K562 (cell line): ENCODE measurements at regions not wholly inside any gene's neighbourhood (a gene's known extent, or its start where the extent isn't known, plus 50 kb on each side); places are given as distances from the start of the nearest gene placed in this dataset.

ENCODE experiments used
- ATAC-seq: fragments of 200-7000 bp; cut with Tn5 transposase; 3 replicates; pipeline ENCODE4 v1.9.1; 2020; ENCODE audit warnings: moderate library complexity
- BruUV-seq: library from RNA; stranded (reverse); fragments of 400-500 nt; replicated peaks from 2 replicates; lab custom pipeline; 2021; lab: Mats Ljungman, UMichigan
- CTCF ChIA-PET: fragments of 300-600 bp; formaldehyde crosslinking; extraction: SDS; loops from one replicate; lab custom pipeline; 2021; ENCODE audit warnings: low intra/inter-chr PET ratio; lab: Yijun Ruan, JAX
- POLR2A ChIA-PET: fragments of 300-600, 350-650 bp; sonication (Branson Sonifier 250); formaldehyde crosslinking; extraction: SDS; loops from one replicate; lab custom pipeline; 2021; ENCODE audit warnings: antibody characterized with exemption, inconsistent platforms; lab: Yijun Ruan, JAX
- DNase-seq, 4 experiments: peaks; one replicate each; pipeline versions ENCODE4 v3.0.0 to v3.0.0-alpha.2; 2011 to 2018; ENCODE audit warnings: low spot score in 3 of 4, mixed read lengths in 3 of 4; ENCODE audit errors: extremely low read depth in 1 of 4
- FAIRE-seq: peaks from 2 replicates; lab custom pipeline; 2011; peaks lifted over from hg19 to GRCh38; lab: Jason Lieb, UNC
- H2AFZ ChIP-seq: 2 replicates; pipeline ENCODE4 v1.6.0; 2011; ENCODE audit warnings: low read depth, low read length, control low read depth, inconsistent platforms
- H3K27ac ChIP-seq: fragments of 200-600 bp; 3 replicates; pipeline ENCODE4 v1.8.0; 2011; ENCODE audit warnings: low read depth, mild to moderate bottlenecking, control low read depth, inconsistent platforms, low read length, moderate library complexity, mixed read lengths; ENCODE audit errors: extremely low read depth
- H3K27me3 ChIP-seq, 2 experiments: fragments of 300-600 bp in 1 of 2; 2 replicates in 1 of 2; 3 replicates in 1 of 2; pipeline versions ENCODE4 v1.6.0 to v1.8.0; 2011; ENCODE audit warnings: inconsistent platforms in 2 of 2, low read length in 2 of 2, mild to moderate bottlenecking in 1 of 2, mixed read lengths in 1 of 2, moderate library complexity in 1 of 2; ENCODE audit not compliant: control insufficient read depth in 2 of 2, insufficient read depth in 2 of 2
- H3K36me3 ChIP-seq: fragments of 300-600 bp; 3 replicates; pipeline ENCODE4 v1.8.0; 2011; ENCODE audit warnings: mild to moderate bottlenecking, low read length, inconsistent platforms; ENCODE audit not compliant: control insufficient read depth, insufficient read depth
- H3K4me1 ChIP-seq, 2 experiments: fragments of 200-600 bp in 1 of 2; replicated peaks in 1 of 2; 2 replicates in 1 of 2; 3 replicates in 1 of 2; pipeline versions ENCODE4 v1.5.1 to v1.8.0; 2011; ENCODE audit warnings: inconsistent platforms in 2 of 2, low read length in 2 of 2, mild to moderate bottlenecking in 1 of 2, mixed read lengths in 1 of 2, moderate library complexity in 1 of 2; ENCODE audit not compliant: control insufficient read depth in 2 of 2, insufficient read depth in 2 of 2
- H3K4me2 ChIP-seq: 2 replicates; pipeline ENCODE4 v1.6.1; 2011; ENCODE audit warnings: low read length, control low read depth, inconsistent platforms, mixed read lengths; ENCODE audit not compliant: insufficient read depth
- H3K4me3 ChIP-seq: fragments of 200-600 bp; sonication (generic), shearing (Covaris generic); 2 replicates; pipeline ENCODE4 v1.5.1; 2016; ENCODE audit warnings: control low read depth, inconsistent platforms
- H3K79me2 ChIP-seq: fragments of 200-600 bp; 3 replicates; pipeline ENCODE4 v1.8.0; 2011; ENCODE audit warnings: low read length, inconsistent platforms; ENCODE audit not compliant: control insufficient read depth, insufficient read depth
- H3K9ac ChIP-seq, 2 experiments: 2 replicates each; pipeline versions ENCODE4 v1.6.0 to v1.6.1; 2011; ENCODE audit warnings: low read depth in 2 of 2, low read length in 2 of 2, control low read depth in 1 of 2, inconsistent platforms in 1 of 2, mild to moderate bottlenecking in 1 of 2, mixed read lengths in 1 of 2; ENCODE audit not compliant: insufficient read depth in 1 of 2
- H3K9me1 ChIP-seq: one replicate; pipeline ENCODE4 v1.6.0; 2011; ENCODE audit warnings: inconsistent platforms, mild to moderate bottlenecking, low read length, moderate library complexity; ENCODE audit not compliant: control insufficient read depth, insufficient read depth
- H3K9me3 ChIP-seq: replicated peaks from 2 replicates; pipeline ENCODE4 v1.5.1; 2011; ENCODE audit warnings: low read depth, low read length, inconsistent platforms; ENCODE audit not compliant: control insufficient read depth, insufficient read depth
- H4K20me1 ChIP-seq: replicated peaks from 2 replicates; pipeline ENCODE4 v1.6.1; 2011; ENCODE audit warnings: low read length, inconsistent platforms, mixed read lengths; ENCODE audit not compliant: control insufficient read depth, insufficient read depth
- HIVEP1 ChIP-seq: fragments of 250-450 bp; sonication (Bioruptor Pico); IDR thresholded peaks from 2 replicates; pipeline ENCODE4 v1.4.0; 2020; ENCODE audit warnings: mild to moderate bottlenecking
- MCM7 ChIP-seq, 2 experiments: fragments of 450-650 bp; IDR thresholded peaks; 2 replicates each; pipeline ENCODE4 v1.6.1; 2016 to 2018
- RNF219 ChIP-seq: fragments of 250-450 bp; sonication (Bioruptor Pico); IDR thresholded peaks from 2 replicates; pipeline ENCODE4 v1.5.0; 2022; ENCODE audit warnings: mild to moderate bottlenecking
- STAT5B ChIP-seq: fragments of 250-450 bp; sonication (Bioruptor Pico); IDR thresholded peaks from 2 replicates; pipeline ENCODE4 v1.8.0; 2021; ENCODE audit warnings: mild to moderate bottlenecking, inconsistent platforms
- ZNF318 ChIP-seq, 2 experiments: fragments of 450-650 bp; IDR thresholded peaks; 2 replicates each; pipeline ENCODE4 v1.6.1; 2016; ENCODE audit warnings: mild to moderate bottlenecking in 2 of 2, borderline replicate concordance in 1 of 2, low read depth in 1 of 2, moderate library complexity in 1 of 2
- WGBS: fragments of 100-300 bp; shearing (Covaris generic); methylation state at CpG from one replicate; pipeline ENCODE4 v1.1.6; 2016; ENCODE audit warnings: low coverage, mixed read lengths; ENCODE audit not compliant: insufficient coverage; ENCODE audit errors: missing lambda C conversion rate; 5-methylcytosine and 5-hydroxymethylcytosine counted together
- in situ Hi-C: fragments of 300-500 bp; cut with MboI; formaldehyde crosslinking; loops from 4 replicates; pipeline ENCODE4 v1.15.0; 2018; ENCODE audit warnings: inconsistent platforms, mixed read lengths
- intact Hi-C: fragments of 100-400 bp; cut with micrococcal nuclease; formaldehyde crosslinking; loops from 2 replicates; pipeline ENCODE4 v1.14.2; 2022

GRCh38 chr5:125525356-125525755 is 778.9 kb upstream of the ZNF608 start:
- Histone ChIP-seq H3K27me3 (no peaks in the 10 kb centered on the region), H3K4me3 (no peak overlapping the region), H3K79me2 (no peaks in the 10 kb centered on the region), H3K9ac (no peak overlapping the region), H3K9me3 (no peaks in the 10 kb centered on the region; the same call in none of the 2 replicates), H3K4me1 (no peaks in the 10 kb centered on the region), H4K20me1 (no peaks in the 10 kb centered on the region), H2AFZ (no peak overlapping the region), H3K27ac (no peak overlapping the region), H3K36me3 (no peaks in the 10 kb centered on the region), H3K4me2 (no peak overlapping the region), H3K9me1 (no peaks in the 10 kb centered on the region)
- ATAC-seq (no peak), DNase-seq (no peak), FAIRE-seq (no peak)
- in situ Hi-C loops, result no loop called here
- no TSS peak for BruUV-seq
- CTCF ChIA-PET, result no interaction called here
- intact Hi-C loops, result no loop called here
- TF ChIP-seq MCM7 (IDR thresholded peaks at IDR 0.05), result no peak
- 0% methylated on average over 4 of the region's 4 CpGs for WGBS
- POLR2A ChIA-PET, result no interaction called here

DNA sequence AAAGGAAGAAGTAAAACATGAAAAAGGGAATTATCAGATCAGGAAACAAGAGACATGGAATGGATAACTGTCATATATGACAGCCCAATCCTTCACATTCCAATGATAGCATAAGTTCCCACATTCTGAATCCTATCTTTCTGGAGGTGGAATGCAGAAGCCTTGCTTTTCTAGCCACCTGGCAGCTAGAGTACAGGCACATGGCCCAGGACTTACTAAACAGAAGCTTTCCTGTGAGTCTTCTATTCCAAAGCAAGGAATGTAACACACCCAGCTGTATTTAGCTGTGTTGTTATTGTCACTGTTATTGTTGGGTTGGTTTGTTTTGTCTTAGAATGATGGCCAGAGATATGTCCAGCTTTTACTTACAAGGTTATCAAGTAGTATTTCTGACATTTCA is 780.5 kb upstream of the ZNF608 start:
- H3K9me1 ChIP-seq, result no peaks in the 10 kb centered on the region
- no peak for ATAC-seq
- no peak overlapping the region for H3K27ac ChIP-seq
- no TSS peak for BruUV-seq
- H3K4me2 ChIP-seq, result no peak overlapping the region
- H3K4me3 ChIP-seq, result no peak overlapping the region
- H3K79me2 ChIP-seq, result no peaks in the 10 kb centered on the region
- H2AFZ ChIP-seq, result no peak overlapping the region
- in situ Hi-C loops, result no loop called here
- no peak overlapping the region for H3K9ac ChIP-seq
- ChIA-PET POLR2A (no interaction called here), CTCF (no interaction called here)
- no peak for FAIRE-seq
- H4K20me1 ChIP-seq, result no peaks in the 10 kb centered on the region
- H3K36me3 ChIP-seq, result no peaks in the 10 kb centered on the region
- no peaks in the 10 kb centered on the region; the same call in none of the 2 replicates for H3K9me3 ChIP-seq
- no peaks in the 10 kb centered on the region for H3K27me3 ChIP-seq
- DNase-seq, result no peak
- no peaks in the 10 kb centered on the region for H3K4me1 ChIP-seq
- intact Hi-C loops, result no loop called here
- TF ChIP-seq ZNF318 (IDR thresholded peaks at IDR 0.05; ENCODE audit: borderline replicate concordance in 1 of 2, low read depth in 1 of 2), result no peak
- TF ChIP-seq STAT5B (CRISPR knock-in tag), result no peak
- no peak for TF ChIP-seq HIVEP1
- no peak for TF ChIP-seq RNF219
